HFFc6 (cell line): ENCODE measurements at regions not wholly inside any gene's neighbourhood (a gene's known extent, or its start where the extent isn't known, plus 50 kb on each side); places are given as distances from the start of the nearest gene placed in this dataset.

Experiments
- DNase-seq: peaks from one replicate; pipeline ENCODE4 v3.0.0-alpha.2; 2018
- H3K27ac Mint-ChIP-seq: 2 replicates; pipeline ENCODE4 v1.8.0; 2020; ENCODE audit warnings: mild to moderate bottlenecking, mixed read lengths
- H3K27me3 Mint-ChIP-seq: 2 replicates; pipeline ENCODE4 v1.8.0; 2021; ENCODE audit warnings: mild to moderate bottlenecking, moderate library complexity, mixed read lengths; ENCODE audit not compliant: insufficient read depth
- H3K36me3 Mint-ChIP-seq: 2 replicates; pipeline ENCODE4 v1.8.0; 2021; ENCODE audit warnings: low read depth, mixed read lengths
- H3K4me1 Mint-ChIP-seq: 2 replicates; pipeline ENCODE4 v1.8.0; 2020; ENCODE audit warnings: low read depth, mixed read lengths
- H3K4me3 Mint-ChIP-seq: 2 replicates; pipeline ENCODE4 v1.8.0; 2020; ENCODE audit warnings: mild to moderate bottlenecking, moderate library complexity, mixed read lengths
- H3K9me3 Mint-ChIP-seq: 2 replicates; pipeline ENCODE4 v1.8.0; 2020; ENCODE audit warnings: mild to moderate bottlenecking, mixed read lengths
- TF ChIP-seq, protein P1 (sequence below): fragments of 200-600 bp; sonication (generic); IDR thresholded peaks from 2 replicates; pipeline ENCODE4 v1.5.0; 2021; ENCODE audit warnings: antibody characterized with exemption, mild to moderate bottlenecking

- Mint-ChIP-seq H3K27me3 (peaks cover 7% of the 10 kb centered on the region), H3K9me3 (peaks cover 78% of the 10 kb centered on the region), H3K36me3 (peaks cover 5% of the 10 kb centered on the region), H3K4me3 (no peak overlapping the region), H3K27ac (no peak overlapping the region), H3K4me1 (no peaks in the 10 kb centered on the region)
- no peak for DNase-seq
- TF ChIP-seq, protein P1, sequence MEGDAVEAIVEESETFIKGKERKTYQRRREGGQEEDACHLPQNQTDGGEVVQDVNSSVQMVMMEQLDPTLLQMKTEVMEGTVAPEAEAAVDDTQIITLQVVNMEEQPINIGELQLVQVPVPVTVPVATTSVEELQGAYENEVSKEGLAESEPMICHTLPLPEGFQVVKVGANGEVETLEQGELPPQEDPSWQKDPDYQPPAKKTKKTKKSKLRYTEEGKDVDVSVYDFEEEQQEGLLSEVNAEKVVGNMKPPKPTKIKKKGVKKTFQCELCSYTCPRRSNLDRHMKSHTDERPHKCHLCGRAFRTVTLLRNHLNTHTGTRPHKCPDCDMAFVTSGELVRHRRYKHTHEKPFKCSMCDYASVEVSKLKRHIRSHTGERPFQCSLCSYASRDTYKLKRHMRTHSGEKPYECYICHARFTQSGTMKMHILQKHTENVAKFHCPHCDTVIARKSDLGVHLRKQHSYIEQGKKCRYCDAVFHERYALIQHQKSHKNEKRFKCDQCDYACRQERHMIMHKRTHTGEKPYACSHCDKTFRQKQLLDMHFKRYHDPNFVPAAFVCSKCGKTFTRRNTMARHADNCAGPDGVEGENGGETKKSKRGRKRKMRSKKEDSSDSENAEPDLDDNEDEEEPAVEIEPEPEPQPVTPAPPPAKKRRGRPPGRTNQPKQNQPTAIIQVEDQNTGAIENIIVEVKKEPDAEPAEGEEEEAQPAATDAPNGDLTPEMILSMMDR, result no peak
These were observed 85.0 kb upstream of the RPL38 start for GRCh38 chr17:74118504-74118903.

DNA sequence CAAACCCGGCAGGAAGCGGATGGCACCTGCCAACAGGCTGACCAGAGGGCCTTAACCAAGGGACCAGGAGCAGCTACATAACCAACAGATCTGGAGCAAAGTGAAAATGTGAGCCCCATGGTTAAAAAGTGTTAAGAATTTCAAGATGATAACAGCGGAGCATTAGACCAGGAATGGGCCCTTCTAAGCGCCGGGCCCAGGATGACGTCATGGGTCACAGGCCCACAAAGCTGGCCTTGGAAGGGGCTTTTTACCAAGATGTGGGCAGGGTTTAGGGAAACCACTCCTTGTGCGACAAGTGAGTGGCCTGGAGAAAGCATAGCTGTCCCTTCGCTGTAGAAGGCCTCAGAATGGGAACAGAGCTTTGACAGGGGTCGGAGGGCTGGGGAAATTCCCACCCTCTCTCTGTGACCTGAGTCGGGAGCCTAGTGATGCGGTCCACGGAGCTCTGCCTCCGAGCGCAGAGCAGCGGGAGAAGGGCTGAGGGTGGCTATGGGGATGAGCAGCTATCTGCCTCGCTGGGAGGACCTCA, 84.4 kb upstream of the RPL38 start:
- no peaks in the 10 kb centered on the region for H3K4me1 Mint-ChIP-seq
- H3K36me3 Mint-ChIP-seq, result peaks cover 1% of the 10 kb centered on the region
- H3K4me3 Mint-ChIP-seq, result no peak overlapping the region
- no peak for DNase-seq
- H3K27me3 Mint-ChIP-seq, result peaks cover 7% of the 10 kb centered on the region
- no peak overlapping the region for H3K27ac Mint-ChIP-seq
- peaks cover 77% of the 10 kb centered on the region for H3K9me3 Mint-ChIP-seq
- TF ChIP-seq, protein P1, result no peak

DNA sequence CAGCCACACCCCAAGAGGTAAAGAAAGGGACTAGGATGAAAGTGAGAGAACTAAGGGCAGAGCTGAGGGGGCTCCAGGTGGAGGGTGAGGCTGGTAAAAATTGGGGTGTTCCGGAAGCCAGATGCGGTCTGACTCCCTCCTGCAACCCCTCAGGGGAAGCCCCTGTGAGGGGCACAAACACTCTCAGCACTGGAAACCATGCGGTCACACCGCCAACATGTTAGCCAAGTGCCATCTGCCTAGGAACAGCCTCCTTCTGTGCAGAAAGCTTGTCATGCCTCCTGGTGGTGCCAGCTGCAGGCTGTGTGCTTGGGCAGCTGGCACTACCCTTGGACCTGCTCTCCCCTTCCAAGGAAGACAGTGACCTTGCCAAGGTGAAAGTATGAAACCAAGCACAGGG, 83.5 kb upstream of the RPL38 start:
- H3K9me3 Mint-ChIP-seq, result peaks cover 83% of the 10 kb centered on the region
- no peak overlapping the region for H3K4me3 Mint-ChIP-seq
- TF ChIP-seq, protein P1, result no peak
- H3K4me1 Mint-ChIP-seq, result no peaks in the 10 kb centered on the region
- H3K36me3 Mint-ChIP-seq, result no peaks in the 10 kb centered on the region; the same call in none of the 2 replicates
- no peak for DNase-seq
- peaks cover 7% of the 10 kb centered on the region for H3K27me3 Mint-ChIP-seq
- no peak overlapping the region for H3K27ac Mint-ChIP-seq

- peaks cover 86% of the 10 kb centered on the region for H3K9me3 Mint-ChIP-seq
- peaks cover 13% of the 10 kb centered on the region for H3K36me3 Mint-ChIP-seq
- H3K27me3 Mint-ChIP-seq, result peaks cover 5% of the 10 kb centered on the region
- no peak overlapping the region for H3K4me3 Mint-ChIP-seq
- TF ChIP-seq, protein P1, result no peak
- DNase-seq, result peak; percentile 31
- H3K27ac Mint-ChIP-seq, result no peak overlapping the region
- H3K4me1 Mint-ChIP-seq, result no peaks in the 10 kb centered on the region
These were observed 80.1 kb upstream of the RPL38 start for GRCh38 chr17:74123350-74123749.

DNA sequence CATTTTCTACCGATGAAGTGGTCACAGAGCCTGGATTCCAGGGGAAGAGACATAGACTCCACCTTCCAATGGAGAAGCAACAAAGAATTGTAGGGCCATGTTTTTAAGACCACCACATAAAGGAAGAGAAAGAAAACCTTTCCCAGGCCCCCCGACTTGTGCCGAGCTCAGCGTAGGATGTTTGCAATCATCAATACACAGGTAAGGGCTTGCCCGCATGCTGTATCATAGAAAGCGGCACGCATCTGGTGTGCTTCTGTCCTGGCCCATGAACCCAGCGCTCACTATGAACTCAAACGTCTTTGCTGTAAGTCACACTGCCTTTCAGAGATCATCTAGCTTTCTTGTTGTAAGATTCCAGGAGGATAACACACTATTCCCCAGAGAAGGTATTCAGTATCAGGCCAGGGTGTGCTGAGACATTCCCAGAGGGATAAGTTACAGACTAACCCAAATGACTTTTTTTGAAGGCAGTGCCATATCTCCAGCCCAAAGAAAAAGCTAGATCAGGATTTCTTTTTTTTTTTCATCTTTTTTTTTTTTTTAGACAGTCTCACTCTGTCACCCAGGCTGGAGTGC, 79.5 kb upstream of the RPL38 start:
- H3K27ac Mint-ChIP-seq, result no peak overlapping the region

More for the DNA sequence above, 79.5 kb upstream of the RPL38 start:
- peaks cover 13% of the 10 kb centered on the region for H3K36me3 Mint-ChIP-seq
- no peak for DNase-seq
- H3K4me1 Mint-ChIP-seq, result no peaks in the 10 kb centered on the region
- peaks cover 7% of the 10 kb centered on the region for H3K27me3 Mint-ChIP-seq
- H3K4me3 Mint-ChIP-seq, result no peak overlapping the region
- peaks cover 85% of the 10 kb centered on the region for H3K9me3 Mint-ChIP-seq
- TF ChIP-seq, protein P1, result no peak
